ENCODE measurements at regions not wholly inside any gene's neighbourhood (a gene's known extent, or its start where the extent isn't known, plus 50 kb on each side); places are given as distances from the start of the nearest gene placed in this dataset.
"Not testable (repeated sequence)": the region's sequence is repeated elsewhere in the genome, so short reads cannot be mapped to it uniquely, and the experiment has no call there.

DNA sequence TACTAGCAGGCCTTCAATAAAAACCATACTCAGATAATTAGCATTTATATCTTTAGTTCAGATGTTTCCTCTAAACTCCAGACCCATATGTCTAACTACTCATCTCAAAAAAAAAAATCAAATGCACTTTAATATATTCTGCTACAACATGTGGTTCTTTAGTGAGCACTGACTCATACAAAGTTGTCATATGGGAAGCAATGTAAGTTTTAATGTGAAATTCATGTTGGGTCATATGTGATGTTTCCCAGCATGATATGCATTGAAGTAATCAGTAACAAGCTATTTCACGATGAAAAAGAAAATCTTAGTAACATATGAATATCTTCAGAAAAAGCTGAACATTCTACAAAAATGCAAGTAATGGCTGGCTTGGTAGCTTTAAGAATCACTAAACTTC, 859.7 kb upstream of the ADGRB3 start (continued):
- TF ChIP-seq, protein P1, sequence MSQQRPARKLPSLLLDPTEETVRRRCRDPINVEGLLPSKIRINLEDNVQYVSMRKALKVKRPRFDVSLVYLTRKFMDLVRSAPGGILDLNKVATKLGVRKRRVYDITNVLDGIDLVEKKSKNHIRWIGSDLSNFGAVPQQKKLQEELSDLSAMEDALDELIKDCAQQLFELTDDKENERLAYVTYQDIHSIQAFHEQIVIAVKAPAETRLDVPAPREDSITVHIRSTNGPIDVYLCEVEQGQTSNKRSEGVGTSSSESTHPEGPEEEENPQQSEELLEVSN (IDR thresholded peaks at IDR 0.05; ENCODE audit: borderline replicate concordance, low read depth) = no peak
- TF ChIP-seq CHD2 (IDR thresholded peaks at IDR 0.05; ENCODE audit: low read length, partially characterized antibody) (no peak), RFX5 (IDR thresholded peaks at IDR 0.05) (no peak), RARB (CRISPR knock-in tag; IDR thresholded peaks at IDR 0.05) (no peak), CHD4 (IDR thresholded peaks at IDR 0.05; ENCODE audit: borderline replicate concordance) (no peak), ZNF302 (CRISPR knock-in tag; IDR thresholded peaks at IDR 0.05) (no peak)
- TF ChIP-seq, protein P2, sequence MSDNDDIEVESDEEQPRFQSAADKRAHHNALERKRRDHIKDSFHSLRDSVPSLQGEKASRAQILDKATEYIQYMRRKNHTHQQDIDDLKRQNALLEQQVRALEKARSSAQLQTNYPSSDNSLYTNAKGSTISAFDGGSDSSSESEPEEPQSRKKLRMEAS (IDR thresholded peaks at IDR 0.05) = no peak
- TF ChIP-seq, protein P3, sequence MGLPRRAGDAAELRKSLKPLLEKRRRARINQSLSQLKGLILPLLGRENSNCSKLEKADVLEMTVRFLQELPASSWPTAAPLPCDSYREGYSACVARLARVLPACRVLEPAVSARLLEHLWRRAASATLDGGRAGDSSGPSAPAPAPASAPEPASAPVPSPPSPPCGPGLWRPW (IDR thresholded peaks at IDR 0.05) = no peak

- no peak overlapping the region for H3K4me2 ChIP-seq
- no peak for TF ChIP-seq RNF2 (IDR thresholded peaks at IDR 0.05; ENCODE audit: borderline replicate concordance, low read depth)
- TF ChIP-seq HOXA7 (CRISPR knock-in tag; IDR thresholded peaks at IDR 0.05) = no peak
- TF ChIP-seq TFCP2L1 (CRISPR knock-in tag; IDR thresholded peaks at IDR 0.05) = no peak
- TF ChIP-seq CEBPB (IDR thresholded peaks at IDR 0.05) = no peak
- TF ChIP-seq HDAC2 (IDR thresholded peaks at IDR 0.05) = no peak
- TF ChIP-seq POLR2AphosphoS2 (conservative IDR thresholded peaks at IDR 0.05; ENCODE audit: low read length) = no peak
- TF ChIP-seq JUNB (IDR thresholded peaks at IDR 0.05) = no peak
- TF ChIP-seq, protein P1 (IDR thresholded peaks at IDR 0.05; ENCODE audit: borderline replicate concordance, low read depth) = no peak
- TF ChIP-seq TP53 (CRISPR knock-in tag; IDR thresholded peaks at IDR 0.05) = no peak
- TF ChIP-seq, protein P4, sequence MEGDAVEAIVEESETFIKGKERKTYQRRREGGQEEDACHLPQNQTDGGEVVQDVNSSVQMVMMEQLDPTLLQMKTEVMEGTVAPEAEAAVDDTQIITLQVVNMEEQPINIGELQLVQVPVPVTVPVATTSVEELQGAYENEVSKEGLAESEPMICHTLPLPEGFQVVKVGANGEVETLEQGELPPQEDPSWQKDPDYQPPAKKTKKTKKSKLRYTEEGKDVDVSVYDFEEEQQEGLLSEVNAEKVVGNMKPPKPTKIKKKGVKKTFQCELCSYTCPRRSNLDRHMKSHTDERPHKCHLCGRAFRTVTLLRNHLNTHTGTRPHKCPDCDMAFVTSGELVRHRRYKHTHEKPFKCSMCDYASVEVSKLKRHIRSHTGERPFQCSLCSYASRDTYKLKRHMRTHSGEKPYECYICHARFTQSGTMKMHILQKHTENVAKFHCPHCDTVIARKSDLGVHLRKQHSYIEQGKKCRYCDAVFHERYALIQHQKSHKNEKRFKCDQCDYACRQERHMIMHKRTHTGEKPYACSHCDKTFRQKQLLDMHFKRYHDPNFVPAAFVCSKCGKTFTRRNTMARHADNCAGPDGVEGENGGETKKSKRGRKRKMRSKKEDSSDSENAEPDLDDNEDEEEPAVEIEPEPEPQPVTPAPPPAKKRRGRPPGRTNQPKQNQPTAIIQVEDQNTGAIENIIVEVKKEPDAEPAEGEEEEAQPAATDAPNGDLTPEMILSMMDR (IDR thresholded peaks at IDR 0.05) = no peak
- TF ChIP-seq HMGXB4 (CRISPR knock-in tag; IDR thresholded peaks at IDR 0.05; ENCODE audit: borderline replicate concordance) = no peak
- TF ChIP-seq EHMT2 (IDR thresholded peaks at IDR 0.05; ENCODE audit: low read depth) = no peak
- TF ChIP-seq FOSB (CRISPR knock-in tag; IDR thresholded peaks at IDR 0.05) = no peak
- CTCF ChIA-PET = no interaction called here
These were observed 866.1 kb upstream of the ADGRB3 start for GRCh38 chr6:67768972-67769371.

GRCh38 chr6:67767046-67767822, 867.8 kb upstream of the ADGRB3 start:
- WGBS (ENCODE audit: missing lambda C conversion rate) = 33% methylated on average over 4 of the region's 4 CpGs
- POLR2A ChIA-PET; H3K4me1 ChIP-seq; ATAC-seq; H3K27ac ChIP-seq; DNase-seq (ENCODE audit: low read depth in 1 of 2, low spot score in 1 of 2); H3K4me3 ChIP-seq; H3K9me3 ChIP-seq; FAIRE-seq; H3K4me2 ChIP-seq; CTCF ChIA-PET: not testable (repeated sequence)

More at GRCh38 chr6:67768972-67769371, 866.1 kb upstream of the ADGRB3 start:
- DNase-seq (ENCODE audit: low read depth in 1 of 2, low spot score in 1 of 2) (no peak), FAIRE-seq (no peak), ATAC-seq (no peak)
- POLR2A ChIA-PET = no interaction called here
- no peak overlapping the region for H3K27ac ChIP-seq
- H3K4me1 ChIP-seq = no peaks in the 10 kb centered on the region
- no peaks in the 10 kb centered on the region for H3K9me3 ChIP-seq
- no peak overlapping the region for H3K4me3 ChIP-seq

Measured in A549 (cell line).